ENCODE measurements at regions not wholly inside any gene's neighbourhood (a gene's known extent, or its start where the extent isn't known, plus 50 kb on each side); places are given as distances from the start of the nearest gene placed in this dataset.

GRCh38 chr7:108724251-108725100, 154.8 kb downstream of the DNAJB9 start:
- H3K4me3 ChIP-seq (ENCODE audit: low read depth, low read length) = no peak overlapping the region
- no peak for TF ChIP-seq CTCF (IDR thresholded peaks at IDR 0.05; ENCODE audit: borderline replicate concordance, insufficient read depth, low read depth, low read length)

GRCh38 chr7:108735814-108736213, 166.1 kb downstream of the DNAJB9 start:
- H3K4me3 ChIP-seq (ENCODE audit: low read depth, low read length) = no peak overlapping the region
- TF ChIP-seq CTCF (IDR thresholded peaks at IDR 0.05; ENCODE audit: borderline replicate concordance, insufficient read depth, low read depth, low read length) = no peak

- no peak for TF ChIP-seq CTCF (IDR thresholded peaks at IDR 0.05; ENCODE audit: borderline replicate concordance, insufficient read depth, low read depth, low read length)
- no peak overlapping the region for H3K4me3 ChIP-seq (ENCODE audit: low read depth, low read length)
These were observed 166.7 kb downstream of the DNAJB9 start for GRCh38 chr7:108736221-108736891.

GRCh38 chr7:108770981-108771745, 201.5 kb downstream of the DNAJB9 start:
- TF ChIP-seq CTCF (IDR thresholded peaks at IDR 0.05; ENCODE audit: borderline replicate concordance, insufficient read depth, low read depth, low read length) = no peak
- H3K4me3 ChIP-seq (ENCODE audit: low read depth, low read length) = no peak overlapping the region

- no peak for TF ChIP-seq CTCF (IDR thresholded peaks at IDR 0.05; ENCODE audit: borderline replicate concordance, insufficient read depth, low read depth, low read length)
- no peak overlapping the region for H3K4me3 ChIP-seq (ENCODE audit: low read depth, low read length)
These were observed 202.2 kb downstream of the DNAJB9 start for GRCh38 chr7:108771853-108772252.

GRCh38 chr7:108777966-108778365, 208.3 kb downstream of the DNAJB9 start:
- no peak overlapping the region for H3K4me3 ChIP-seq (ENCODE audit: low read depth, low read length)
- no peak for TF ChIP-seq CTCF (IDR thresholded peaks at IDR 0.05; ENCODE audit: borderline replicate concordance, insufficient read depth, low read depth, low read length)

Data from GM12875 (cell line).